ENCODE measurements at regions not wholly inside any gene's neighbourhood (a gene's known extent, or its start where the extent isn't known, plus 50 kb on each side); places are given as distances from the start of the nearest gene placed in this dataset.

DNA sequence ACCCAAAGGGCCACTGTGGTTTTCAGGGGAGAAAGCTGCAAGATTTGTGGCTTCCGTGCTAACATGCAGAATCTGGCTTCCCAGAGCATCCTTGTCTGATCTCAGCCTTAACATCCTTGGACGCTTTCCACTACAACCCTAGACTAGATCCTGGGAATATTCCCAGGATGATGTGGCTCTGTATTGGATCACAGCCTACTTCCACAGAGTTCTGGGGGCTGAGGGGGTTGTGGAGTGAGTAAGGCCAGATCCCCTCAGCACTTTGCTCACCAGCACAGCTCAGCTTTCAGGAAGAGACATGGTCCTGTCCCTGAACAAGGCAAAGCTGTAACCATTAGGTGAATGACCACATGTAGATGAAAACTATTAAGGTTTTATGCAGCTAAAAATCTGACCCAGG is 241.3 kb upstream of the MYO3A start:
- Mint-ChIP-seq H3K36me3 (ENCODE audit: unreplicated experiment) (no peaks in the 10 kb centered on the region), H3K4me3 (ENCODE audit: unreplicated experiment) (no peak overlapping the region), H3K27ac (ENCODE audit: unreplicated experiment) (no peak overlapping the region), H3K4me1 (ENCODE audit: low read depth, unreplicated experiment) (no peaks in the 10 kb centered on the region), H3K9me3 (ENCODE audit: unreplicated experiment) (peaks cover 5% of the 10 kb centered on the region), H3K27me3 (ENCODE audit: unreplicated experiment) (peaks cover 4% of the 10 kb centered on the region)
- TF ChIP-seq CTCF (IDR thresholded peaks at IDR 0.05; ENCODE audit: partially characterized antibody, unreplicated experiment) = no peak
- no peak for DNase-seq

- no peak for TF ChIP-seq CTCF (IDR thresholded peaks at IDR 0.05; ENCODE audit: partially characterized antibody, unreplicated experiment)
- H3K36me3 Mint-ChIP-seq (ENCODE audit: unreplicated experiment) = no peaks in the 10 kb centered on the region
- DNase-seq = no peak
- peaks cover 4% of the 10 kb centered on the region for H3K27me3 Mint-ChIP-seq (ENCODE audit: unreplicated experiment)
- H3K4me1 Mint-ChIP-seq (ENCODE audit: low read depth, unreplicated experiment) = no peaks in the 10 kb centered on the region
- H3K4me3 Mint-ChIP-seq (ENCODE audit: unreplicated experiment) = no peak overlapping the region
- peaks cover 2% of the 10 kb centered on the region for H3K9me3 Mint-ChIP-seq (ENCODE audit: unreplicated experiment)
- H3K27ac Mint-ChIP-seq (ENCODE audit: unreplicated experiment) = no peak overlapping the region
Measured at GRCh38 chr10:25694206-25694933, 239.7 kb upstream of the MYO3A start.

GRCh38 chr10:25694971-25695370 is 239.1 kb upstream of the MYO3A start:
- H3K27me3 Mint-ChIP-seq (ENCODE audit: unreplicated experiment) = peaks cover 4% of the 10 kb centered on the region
- H3K4me3 Mint-ChIP-seq (ENCODE audit: unreplicated experiment) = no peak overlapping the region
- no peak for DNase-seq
- TF ChIP-seq CTCF (IDR thresholded peaks at IDR 0.05; ENCODE audit: partially characterized antibody, unreplicated experiment) = no peak
- H3K9me3 Mint-ChIP-seq (ENCODE audit: unreplicated experiment) = peaks cover under 1% of the 10 kb centered on the region
- H3K4me1 Mint-ChIP-seq (ENCODE audit: low read depth, unreplicated experiment) = no peaks in the 10 kb centered on the region
- H3K36me3 Mint-ChIP-seq (ENCODE audit: unreplicated experiment) = no peaks in the 10 kb centered on the region
- no peak overlapping the region for H3K27ac Mint-ChIP-seq (ENCODE audit: unreplicated experiment)

GRCh38 chr10:25695586-25695985 is 238.4 kb upstream of the MYO3A start:
- Mint-ChIP-seq H3K9me3 (ENCODE audit: unreplicated experiment) (no peaks in the 10 kb centered on the region), H3K4me1 (ENCODE audit: low read depth, unreplicated experiment) (no peaks in the 10 kb centered on the region), H3K27me3 (ENCODE audit: unreplicated experiment) (peaks cover 4% of the 10 kb centered on the region), H3K27ac (ENCODE audit: unreplicated experiment) (no peak overlapping the region), H3K4me3 (ENCODE audit: unreplicated experiment) (no peak overlapping the region), H3K36me3 (ENCODE audit: unreplicated experiment) (no peaks in the 10 kb centered on the region)
- no peak for TF ChIP-seq CTCF (IDR thresholded peaks at IDR 0.05; ENCODE audit: partially characterized antibody, unreplicated experiment)
- DNase-seq = no peak

GRCh38 chr10:25696013-25696708 is 237.9 kb upstream of the MYO3A start:
- no peak for TF ChIP-seq CTCF (IDR thresholded peaks at IDR 0.05; ENCODE audit: partially characterized antibody, unreplicated experiment)
- no peak overlapping the region for H3K4me3 Mint-ChIP-seq (ENCODE audit: unreplicated experiment)
- peaks cover 4% of the 10 kb centered on the region for H3K27me3 Mint-ChIP-seq (ENCODE audit: unreplicated experiment)
- peaks cover 2% of the 10 kb centered on the region for H3K4me1 Mint-ChIP-seq (ENCODE audit: low read depth, unreplicated experiment)
- no peak overlapping the region for H3K27ac Mint-ChIP-seq (ENCODE audit: unreplicated experiment)
- DNase-seq = no peak
- no peaks in the 10 kb centered on the region for H3K9me3 Mint-ChIP-seq (ENCODE audit: unreplicated experiment)
- no peaks in the 10 kb centered on the region for H3K36me3 Mint-ChIP-seq (ENCODE audit: unreplicated experiment)

All from glutamatergic neuron (in vitro differentiated cells).